SK-N-SH treated with all-trans-retinoic acid at 6 μM for 48 hours (cell line): ENCODE measurements at regions not wholly inside any gene's neighbourhood (a gene's known extent, or its start where the extent isn't known, plus 50 kb on each side); places are given as distances from the start of the nearest gene placed in this dataset.

Experiments
- CSDC2 ChIP-seq: fragments of 250-450 bp; sonication (Bioruptor Pico); IDR thresholded peaks from 2 replicates; pipeline ENCODE4 v1.5.0; 2020; ENCODE audit warnings: mild to moderate bottlenecking, moderate library complexity
- GLIS3 ChIP-seq: fragments of 250-450 bp; sonication (Bioruptor Pico); IDR thresholded peaks from 2 replicates; pipeline ENCODE4 v1.5.0; 2020; ENCODE audit warnings: mild to moderate bottlenecking, moderate library complexity
- PATZ1 ChIP-seq: fragments of 250-450 bp; sonication (Bioruptor Pico); IDR thresholded peaks from 2 replicates; pipeline ENCODE4 v1.8.0; 2020; ENCODE audit warnings: mild to moderate bottlenecking, moderate library complexity, borderline replicate concordance
- RARB ChIP-seq: fragments of 250-450 bp; sonication (Bioruptor Pico); IDR thresholded peaks from 2 replicates; pipeline ENCODE4 v1.8.0; 2021; ENCODE audit warnings: mild to moderate bottlenecking, moderate library complexity
- SNAI2 ChIP-seq: fragments of 250-450 bp; sonication (Bioruptor Pico); IDR thresholded peaks from 2 replicates; pipeline ENCODE4 v1.5.0; 2020; ENCODE audit warnings: mild to moderate bottlenecking, moderate library complexity
- TCF4 ChIP-seq: fragments of 250-450 bp; sonication (Bioruptor Pico); IDR thresholded peaks from 2 replicates; pipeline ENCODE4 v1.8.0; 2021; ENCODE audit warnings: mild to moderate bottlenecking, moderate library complexity, borderline replicate concordance
- TSHZ2 ChIP-seq: fragments of 250-450 bp; sonication (Bioruptor Pico); IDR thresholded peaks from 2 replicates; pipeline ENCODE4 v1.5.0; 2020; ENCODE audit warnings: mild to moderate bottlenecking, moderate library complexity
- ZNF565 ChIP-seq: fragments of 450-650 bp; formaldehyde crosslinking; conservative IDR thresholded peaks from 2 replicates; pipeline ENCODE4 v1.5.0; 2020; ENCODE audit warnings: low read depth, mild to moderate bottlenecking, moderate library complexity
- ZNF8 ChIP-seq: fragments of 450-650 bp; formaldehyde crosslinking; IDR thresholded peaks from 2 replicates; pipeline ENCODE4 v1.5.0; 2020; ENCODE audit warnings: mild to moderate bottlenecking, moderate library complexity

- no peak for TF ChIP-seq PATZ1 (CRISPR knock-in tag)
- TF ChIP-seq SNAI2 (CRISPR knock-in tag): no peak
- TF ChIP-seq GLIS3 (CRISPR knock-in tag): no peak
- no peak for TF ChIP-seq CSDC2 (CRISPR knock-in tag)
- TF ChIP-seq RARB: no peak
- TF ChIP-seq TCF4 (CRISPR knock-in tag): no peak
- no peak for TF ChIP-seq ZNF565 (CRISPR knock-in tag)
- TF ChIP-seq TSHZ2 (CRISPR knock-in tag): no peak
- no peak for TF ChIP-seq ZNF8 (CRISPR knock-in tag)
Observed at GRCh38 chr6:132931313-132931712, 116.9 kb downstream of the RPS12 start.
